HFF-Myc (cell line): ENCODE measurements at regions not wholly inside any gene's neighbourhood (a gene's known extent, or its start where the extent isn't known, plus 50 kb on each side); places are given as distances from the start of the nearest gene placed in this dataset.

Experiments used
- DNase-seq: peaks from one replicate; pipeline ENCODE4 v3.0.0-alpha.2; 2011; ENCODE audit warnings: low read depth; ENCODE audit errors: extremely low read depth
- H3K4me3 ChIP-seq: replicated peaks from 2 replicates; pipeline ENCODE4 v1.5.1; 2011; ENCODE audit warnings: low read depth, mild to moderate bottlenecking, control low read depth, low read length
- TF ChIP-seq, protein P1 (sequence below): IDR thresholded peaks from 2 replicates; pipeline ENCODE4 v1.5.1; 2012; ENCODE audit warnings: mild to moderate bottlenecking, low read depth, low read length, control low read depth; ENCODE audit errors: missing control alignments

DNA sequence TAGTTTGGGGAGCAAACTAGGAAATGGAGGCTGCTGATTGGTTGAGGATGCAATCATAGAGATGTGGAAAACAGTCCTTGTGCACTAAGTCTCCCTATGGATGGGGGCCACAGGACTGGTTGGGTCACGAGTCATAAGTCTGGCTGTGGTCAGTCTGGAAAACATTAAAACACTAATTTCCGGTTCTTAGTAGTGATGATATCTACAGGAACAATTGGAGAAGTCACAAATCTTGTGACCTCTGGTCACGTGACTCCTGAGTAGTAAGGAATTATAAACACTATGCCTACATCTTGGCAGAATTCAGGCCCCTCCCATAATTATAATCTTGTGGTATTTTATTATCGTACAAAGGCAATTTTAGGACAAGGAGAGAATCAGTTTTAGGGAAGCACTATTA, 317.3 kb upstream of the ARPP21 start:
- TF ChIP-seq, protein P1, sequence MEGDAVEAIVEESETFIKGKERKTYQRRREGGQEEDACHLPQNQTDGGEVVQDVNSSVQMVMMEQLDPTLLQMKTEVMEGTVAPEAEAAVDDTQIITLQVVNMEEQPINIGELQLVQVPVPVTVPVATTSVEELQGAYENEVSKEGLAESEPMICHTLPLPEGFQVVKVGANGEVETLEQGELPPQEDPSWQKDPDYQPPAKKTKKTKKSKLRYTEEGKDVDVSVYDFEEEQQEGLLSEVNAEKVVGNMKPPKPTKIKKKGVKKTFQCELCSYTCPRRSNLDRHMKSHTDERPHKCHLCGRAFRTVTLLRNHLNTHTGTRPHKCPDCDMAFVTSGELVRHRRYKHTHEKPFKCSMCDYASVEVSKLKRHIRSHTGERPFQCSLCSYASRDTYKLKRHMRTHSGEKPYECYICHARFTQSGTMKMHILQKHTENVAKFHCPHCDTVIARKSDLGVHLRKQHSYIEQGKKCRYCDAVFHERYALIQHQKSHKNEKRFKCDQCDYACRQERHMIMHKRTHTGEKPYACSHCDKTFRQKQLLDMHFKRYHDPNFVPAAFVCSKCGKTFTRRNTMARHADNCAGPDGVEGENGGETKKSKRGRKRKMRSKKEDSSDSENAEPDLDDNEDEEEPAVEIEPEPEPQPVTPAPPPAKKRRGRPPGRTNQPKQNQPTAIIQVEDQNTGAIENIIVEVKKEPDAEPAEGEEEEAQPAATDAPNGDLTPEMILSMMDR = no peak
- no peak overlapping the region for H3K4me3 ChIP-seq
- no peak for DNase-seq

DNA sequence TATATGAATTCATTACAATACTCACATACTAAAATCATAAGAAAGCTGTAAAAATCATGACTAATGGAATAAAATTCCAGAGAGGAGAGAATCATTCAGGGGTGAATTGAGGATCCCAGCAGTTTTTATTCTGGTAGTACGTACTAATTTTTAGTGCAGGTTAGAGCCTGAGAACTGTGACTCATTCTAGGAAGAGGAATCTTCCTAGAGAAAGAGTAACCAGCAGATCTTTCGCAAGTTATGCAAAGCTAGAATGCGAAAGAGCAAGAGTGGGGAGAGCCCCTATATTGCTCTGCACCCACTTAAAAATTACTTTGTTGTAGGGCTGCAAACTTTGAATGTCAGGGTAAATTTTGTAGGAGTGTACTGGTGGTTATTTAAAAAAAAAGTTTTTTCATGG, 303.6 kb upstream of the ARPP21 start:
- TF ChIP-seq, protein P1 = no peak
- no peak overlapping the region for H3K4me3 ChIP-seq
- DNase-seq = no peak

DNA sequence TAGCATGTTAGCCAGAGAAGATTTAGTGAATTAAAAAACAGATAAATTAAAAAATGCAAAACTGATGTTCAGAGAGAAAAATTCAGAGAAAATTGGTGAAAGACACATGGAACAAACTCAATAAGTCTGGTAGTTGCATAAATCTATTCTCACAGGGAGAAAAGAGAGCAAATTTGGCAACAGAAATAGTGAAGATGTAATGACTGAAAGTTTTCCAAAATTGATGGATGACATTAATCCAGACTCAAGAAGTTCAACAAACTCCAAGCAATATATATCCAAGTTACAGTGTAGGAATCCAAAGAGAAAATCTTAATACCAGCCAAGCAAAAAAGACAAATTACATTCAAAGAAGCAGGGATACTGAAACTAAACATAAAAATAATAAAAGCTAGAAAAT, 302.7 kb upstream of the ARPP21 start:
- TF ChIP-seq, protein P1 = no peak
- no peak overlapping the region for H3K4me3 ChIP-seq
- no peak for DNase-seq

DNA sequence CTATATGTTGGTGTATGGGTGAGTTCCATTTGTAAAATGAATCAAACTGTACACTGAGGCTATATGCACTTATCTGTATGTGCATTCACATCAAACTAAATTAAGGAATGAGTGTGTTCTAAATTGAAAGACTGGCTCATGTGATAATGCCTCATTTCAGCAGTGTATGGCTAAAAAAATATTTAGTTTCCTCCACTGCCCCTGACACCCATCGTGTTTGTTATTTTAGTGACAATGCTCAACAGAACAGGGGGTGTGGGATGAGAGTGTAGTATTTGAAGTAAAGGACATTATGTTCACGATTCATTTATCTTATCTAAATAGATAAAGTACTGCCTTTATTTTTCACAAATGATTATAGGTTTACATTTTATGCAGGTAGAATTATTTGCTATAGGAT, 301.1 kb upstream of the ARPP21 start:
- TF ChIP-seq, protein P1 = no peak
- H3K4me3 ChIP-seq = no peak overlapping the region
- DNase-seq = no peak

DNA sequence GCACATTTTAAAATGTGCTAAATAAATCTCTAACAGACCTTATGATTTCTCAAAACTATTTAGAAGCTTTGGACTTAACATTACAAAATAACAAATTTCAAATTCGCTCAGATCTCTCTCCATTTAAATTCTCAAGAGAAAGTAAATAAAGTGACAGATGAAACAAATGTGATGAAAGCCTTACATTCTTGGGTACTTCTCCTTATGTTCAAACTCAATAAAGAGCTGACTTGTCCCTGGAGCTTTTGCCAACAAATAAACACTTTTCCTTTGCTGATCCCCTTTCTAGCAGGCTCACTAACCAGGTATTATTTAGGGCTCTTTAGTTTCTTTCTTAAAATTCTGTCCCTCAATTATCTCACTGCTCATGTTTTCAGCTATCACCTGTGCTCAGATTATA, 259.1 kb upstream of the ARPP21 start:
- H3K4me3 ChIP-seq = no peak overlapping the region
- TF ChIP-seq, protein P1 = no peak

DNA sequence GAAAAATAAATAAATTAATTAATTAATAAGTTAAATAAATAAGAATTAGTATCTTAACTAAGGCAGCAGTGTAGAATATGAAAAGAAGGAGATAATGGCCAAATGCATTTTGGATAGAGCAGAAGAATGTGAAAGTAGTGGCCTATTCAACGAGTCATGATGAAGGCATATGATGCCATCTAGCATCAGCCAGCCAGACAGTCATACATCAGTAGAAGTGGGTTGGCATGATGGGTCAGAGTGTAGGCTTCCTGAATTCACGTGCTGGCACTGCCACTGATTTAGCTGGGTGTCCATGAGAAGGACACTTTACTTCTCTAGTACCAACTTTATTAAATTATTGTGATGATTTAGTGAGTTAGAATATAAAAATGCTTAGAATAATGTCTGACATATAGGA, 256.1 kb upstream of the ARPP21 start:
- TF ChIP-seq, protein P1 = no peak
- no peak for DNase-seq

More for the DNA sequence above, 259.1 kb upstream of the ARPP21 start:
- DNase-seq = no peak

More for the DNA sequence above, 256.1 kb upstream of the ARPP21 start:
- no peak overlapping the region for H3K4me3 ChIP-seq
